CMK (cell line): ENCODE measurements at regions not wholly inside any gene's neighbourhood (a gene's known extent, or its start where the extent isn't known, plus 50 kb on each side); places are given as distances from the start of the nearest gene placed in this dataset.

Experiments
- DNase-seq: peaks from one replicate; pipeline ENCODE4 v3.0.0-alpha.2; 2010; ENCODE audit warnings: low read depth

DNA sequence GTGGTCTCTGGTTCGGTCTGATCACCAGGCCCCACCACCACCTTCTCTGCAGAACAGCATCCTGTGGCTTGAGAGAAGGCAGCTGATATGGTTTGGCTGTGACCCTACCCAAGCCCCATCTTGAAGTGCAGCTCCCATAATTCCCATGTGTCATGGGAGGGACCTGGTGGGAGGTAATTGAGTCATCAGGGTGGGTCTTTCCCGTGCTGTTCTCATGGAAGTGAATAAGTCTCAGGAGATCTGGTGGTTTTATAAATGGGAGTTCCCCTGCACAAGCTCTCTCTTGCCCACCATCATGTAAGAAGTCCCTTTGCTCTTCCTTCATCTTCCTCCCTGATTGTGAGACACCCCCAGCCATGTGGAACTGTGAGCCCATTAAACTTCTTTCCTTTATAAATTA, 352.3 kb upstream of the CDH5 start:
- no peak for DNase-seq

DNA sequence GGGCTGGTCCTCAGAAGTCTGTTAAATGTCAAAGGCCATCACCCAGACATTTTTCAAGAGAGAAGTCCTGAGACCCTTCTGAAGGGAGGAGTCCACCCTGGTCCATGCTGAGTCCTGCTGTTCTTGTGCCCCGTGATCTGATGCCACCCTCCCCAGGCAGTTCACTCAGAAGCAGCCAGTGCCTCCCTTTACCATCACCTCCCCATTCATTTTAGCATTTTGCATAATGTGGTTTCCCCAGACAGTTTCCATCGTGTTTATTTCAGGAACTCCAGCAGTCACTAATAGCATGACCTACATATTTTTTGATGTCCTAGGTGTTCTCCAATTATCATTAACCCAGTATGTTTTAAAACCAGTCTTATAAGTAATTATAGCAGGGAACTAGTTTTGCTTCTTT, 353.0 kb upstream of the CDH5 start:
- no peak for DNase-seq

DNA sequence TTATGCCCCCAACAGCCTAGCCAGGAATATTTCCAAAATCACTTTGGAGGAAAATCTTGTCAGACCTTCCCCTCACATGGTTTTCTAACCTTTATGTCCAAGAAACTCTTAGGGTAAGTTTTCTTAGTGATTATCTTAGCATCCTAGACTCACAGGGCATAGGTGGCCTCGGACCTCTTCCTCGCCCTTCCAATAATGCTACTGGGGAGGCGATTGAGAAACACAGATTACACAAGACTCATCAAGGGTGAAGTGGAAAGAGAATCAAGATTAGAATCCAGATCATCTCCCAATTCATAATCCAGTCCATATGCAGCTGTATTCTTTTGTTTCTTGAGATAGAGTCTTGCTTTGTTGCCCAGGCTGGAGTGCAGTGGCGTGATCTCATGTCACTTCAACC, 358.4 kb upstream of the CDH5 start:
- no peak for DNase-seq

DNA sequence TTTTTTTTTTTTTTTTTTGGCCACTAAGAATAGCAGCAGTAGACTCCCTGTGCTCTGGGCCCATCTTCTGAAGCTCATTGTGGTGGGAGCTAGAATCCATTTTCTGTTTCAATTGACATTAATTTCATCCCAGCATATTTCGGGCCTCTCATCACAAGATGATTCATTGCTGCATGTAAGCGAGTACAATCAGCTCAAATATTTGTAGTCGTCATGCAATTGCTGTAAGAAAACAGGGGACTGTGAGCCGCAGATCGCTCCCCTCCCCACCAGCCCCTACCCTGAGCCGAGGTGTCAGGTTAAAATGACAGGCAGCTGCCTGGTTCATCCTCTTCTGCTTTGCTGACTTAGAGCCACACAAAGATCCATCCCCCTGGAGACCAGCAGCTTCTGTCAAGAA, 358.8 kb upstream of the CDH5 start:
- no peak for DNase-seq

DNA sequence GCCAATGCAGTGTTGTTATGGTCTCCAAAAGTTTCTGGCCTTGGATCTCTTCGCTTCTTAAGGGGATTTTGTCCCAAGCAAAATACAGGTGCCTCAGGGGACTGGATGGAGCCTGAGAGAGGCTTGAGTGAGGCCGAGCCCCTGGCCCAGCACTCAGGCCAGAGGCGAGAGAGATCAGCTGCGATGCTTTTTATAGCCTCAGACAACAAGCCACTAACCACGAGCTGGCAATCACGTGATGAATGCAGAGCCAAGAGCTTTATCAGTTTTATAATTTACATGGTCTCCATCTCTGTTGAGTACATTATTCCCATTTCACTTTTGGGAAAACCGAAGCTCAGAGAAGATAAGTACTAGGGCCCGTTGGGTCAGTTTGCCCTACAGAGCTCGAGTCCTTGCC, 360.0 kb upstream of the CDH5 start:
- DNase-seq, result no peak

DNA sequence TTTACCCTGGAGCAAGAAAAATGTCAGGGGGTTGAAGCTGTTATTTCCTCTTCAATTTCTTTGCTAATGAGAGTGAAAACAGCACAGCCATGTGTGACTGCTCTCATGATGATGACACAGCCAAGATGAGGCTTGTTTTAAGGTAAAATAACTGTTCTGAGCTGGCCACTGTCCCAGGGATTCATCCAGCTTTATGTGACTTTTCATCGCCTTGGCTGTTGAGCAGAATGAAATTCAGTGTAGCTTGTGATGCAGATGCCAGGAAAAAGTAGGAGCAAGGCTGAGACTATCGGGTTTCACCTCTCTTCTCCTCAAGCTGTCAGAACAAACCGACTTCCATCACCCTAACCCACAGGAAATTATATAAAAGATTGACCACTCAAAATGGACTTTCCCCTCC, 361.8 kb upstream of the CDH5 start:
- DNase-seq, result no peak

DNA sequence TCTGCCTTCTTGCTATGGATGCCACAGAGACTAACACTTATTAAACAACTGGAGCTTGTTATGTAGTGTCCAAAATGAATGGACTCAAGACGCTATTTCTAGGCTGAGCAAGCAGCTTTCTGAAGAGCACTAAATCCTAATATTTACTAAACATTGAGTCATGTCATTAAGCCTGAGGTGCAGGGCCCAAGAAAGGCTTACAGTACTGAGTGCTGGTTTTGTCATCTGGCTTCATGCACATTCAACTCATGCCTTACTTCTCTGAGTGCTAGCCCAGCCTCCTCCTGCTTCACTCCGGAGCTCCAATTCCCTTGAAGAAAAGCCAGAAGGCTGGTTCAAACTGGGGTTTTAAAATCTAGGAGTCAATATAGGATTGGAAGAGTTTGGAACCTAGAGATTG, 363.3 kb upstream of the CDH5 start:
- no peak for DNase-seq

DNA sequence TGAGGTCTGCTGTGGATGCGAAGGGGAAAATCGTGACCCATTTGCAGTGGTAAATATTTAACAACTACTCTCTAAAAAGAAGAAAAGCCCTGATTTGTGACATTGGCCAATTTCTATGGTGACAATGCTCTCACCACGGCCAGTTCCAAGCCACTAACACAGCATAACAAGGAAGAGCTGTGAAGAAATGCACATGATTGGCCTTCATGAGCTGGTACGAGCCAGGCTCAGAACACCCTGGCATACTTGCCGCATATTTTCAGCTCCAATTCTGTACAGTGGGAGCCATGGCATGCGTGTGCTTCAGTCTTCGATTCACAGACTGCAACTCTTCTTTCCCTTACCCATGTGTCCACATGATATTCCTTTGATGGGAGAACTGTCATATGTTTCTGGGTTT, 363.9 kb upstream of the CDH5 start:
- no peak for DNase-seq

DNA sequence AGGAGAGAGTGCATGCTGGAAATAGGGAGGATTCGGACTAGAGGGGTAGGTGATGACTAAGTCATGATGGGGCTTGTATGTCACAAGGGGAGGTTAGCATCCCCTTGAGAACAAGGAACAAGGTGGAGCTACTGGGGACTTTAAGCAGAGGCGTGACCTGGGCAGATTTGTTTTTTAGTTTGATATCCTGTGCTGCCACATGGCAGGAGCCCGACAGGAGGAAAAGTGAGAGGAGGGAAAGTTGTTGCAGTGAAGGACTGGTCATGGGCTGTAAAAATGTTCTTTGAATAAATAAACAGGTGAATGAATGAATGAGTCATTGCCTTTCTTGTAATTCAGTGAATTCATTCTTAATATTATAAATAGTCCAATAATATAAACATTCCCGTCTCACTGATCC, 365.1 kb upstream of the CDH5 start:
- DNase-seq, result no peak

DNA sequence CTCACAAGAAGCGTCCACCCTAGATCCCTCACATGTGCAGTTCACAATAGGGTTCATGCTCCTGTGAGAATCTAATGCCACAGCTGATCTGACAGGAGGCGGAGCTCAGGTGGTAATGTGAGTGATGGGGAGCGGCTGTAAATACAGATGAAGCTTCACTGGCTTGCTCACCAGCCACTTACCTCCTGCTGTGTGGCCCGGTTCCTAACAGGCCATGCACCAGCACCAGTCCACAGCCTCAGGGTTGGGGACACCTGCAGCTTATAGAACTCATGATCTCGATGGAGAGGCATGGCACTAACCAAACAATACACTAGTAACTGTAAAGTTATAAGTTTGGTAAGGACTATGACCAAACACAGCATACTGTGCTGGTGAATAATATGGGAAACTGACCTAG, 368.0 kb upstream of the CDH5 start:
- no peak for DNase-seq

DNA sequence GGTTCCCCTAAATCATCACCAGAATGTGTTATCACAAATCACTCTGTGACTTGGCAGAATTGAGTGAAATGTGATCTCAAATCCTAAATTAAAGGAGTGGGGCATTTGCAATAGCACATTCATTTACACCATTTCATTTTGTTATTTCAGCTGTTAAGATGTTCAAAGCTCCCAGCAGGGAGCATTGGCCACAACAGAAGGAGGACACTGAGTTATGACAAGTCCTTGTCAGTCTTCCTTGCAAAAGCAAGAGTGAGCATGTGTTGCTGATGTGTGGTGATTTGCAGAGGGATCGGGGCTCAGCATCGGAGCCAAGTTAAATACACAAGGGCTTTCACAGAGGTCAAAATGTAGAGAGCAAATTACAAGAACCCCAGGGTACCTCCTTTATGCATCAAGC, 372.2 kb upstream of the CDH5 start:
- no peak for DNase-seq

DNA sequence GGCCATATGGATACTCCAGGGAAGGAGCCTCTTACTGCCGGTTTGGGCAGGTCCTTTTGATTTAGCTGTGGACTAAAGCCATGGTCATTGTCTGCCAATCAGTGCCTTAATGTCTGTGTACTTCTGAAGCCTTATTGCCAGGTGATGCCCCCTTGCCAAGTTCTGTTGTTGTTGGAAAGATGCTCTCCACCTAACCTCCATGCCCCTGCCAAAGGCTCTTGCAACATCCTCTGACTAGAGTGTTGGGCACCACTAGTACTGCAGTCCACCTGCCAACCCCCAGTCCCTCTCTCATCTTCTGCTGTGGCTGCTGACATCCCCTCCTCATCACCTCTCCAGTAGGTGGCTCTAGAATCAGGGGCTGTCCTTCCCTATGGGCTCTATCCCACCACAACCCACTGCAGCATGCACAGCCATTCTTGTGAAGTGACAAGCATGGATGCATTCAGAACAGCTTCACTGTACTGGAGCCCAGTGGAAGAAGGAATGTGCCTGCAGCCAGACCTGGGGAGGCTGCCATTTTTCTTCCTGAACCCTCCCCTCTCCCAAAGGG, 375.3 kb upstream of the CDH5 start:
- no peak for DNase-seq

DNA sequence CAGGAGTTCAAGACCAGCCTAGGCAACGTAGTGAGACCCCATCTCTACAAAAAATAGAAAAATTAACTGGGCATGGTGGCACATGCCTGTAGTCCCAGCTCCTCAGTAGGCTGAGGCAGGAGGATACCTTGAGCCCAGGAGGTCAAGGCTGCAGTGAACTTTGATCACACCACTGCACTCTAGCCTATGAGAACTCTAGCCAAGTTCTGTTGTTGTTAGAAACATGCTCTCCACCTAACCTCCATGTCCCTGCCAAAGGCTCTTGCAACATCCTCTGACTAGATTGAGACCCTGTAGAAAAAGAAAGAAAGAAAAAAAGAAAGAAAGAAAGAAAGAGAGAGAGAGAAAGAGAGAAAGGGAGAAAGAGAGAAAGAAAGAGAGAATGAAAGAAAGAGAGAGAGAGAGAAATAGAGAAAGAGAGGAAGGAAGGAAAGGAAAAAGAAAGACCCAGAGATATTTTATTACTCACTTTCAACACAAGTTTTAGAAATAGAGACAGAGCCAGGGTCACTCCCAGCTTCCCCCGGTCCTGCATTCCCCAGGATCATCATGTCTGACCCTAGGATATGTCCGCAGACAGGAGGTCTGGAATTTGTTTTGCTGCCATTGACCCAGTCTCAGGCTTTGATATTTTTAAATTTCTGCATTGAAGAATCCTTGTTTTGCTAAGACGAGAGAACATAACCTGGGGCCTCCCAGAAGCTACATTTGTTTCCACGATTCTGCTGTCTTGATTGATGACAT, 376.5 kb upstream of the CDH5 start:
- no peak for DNase-seq

DNA sequence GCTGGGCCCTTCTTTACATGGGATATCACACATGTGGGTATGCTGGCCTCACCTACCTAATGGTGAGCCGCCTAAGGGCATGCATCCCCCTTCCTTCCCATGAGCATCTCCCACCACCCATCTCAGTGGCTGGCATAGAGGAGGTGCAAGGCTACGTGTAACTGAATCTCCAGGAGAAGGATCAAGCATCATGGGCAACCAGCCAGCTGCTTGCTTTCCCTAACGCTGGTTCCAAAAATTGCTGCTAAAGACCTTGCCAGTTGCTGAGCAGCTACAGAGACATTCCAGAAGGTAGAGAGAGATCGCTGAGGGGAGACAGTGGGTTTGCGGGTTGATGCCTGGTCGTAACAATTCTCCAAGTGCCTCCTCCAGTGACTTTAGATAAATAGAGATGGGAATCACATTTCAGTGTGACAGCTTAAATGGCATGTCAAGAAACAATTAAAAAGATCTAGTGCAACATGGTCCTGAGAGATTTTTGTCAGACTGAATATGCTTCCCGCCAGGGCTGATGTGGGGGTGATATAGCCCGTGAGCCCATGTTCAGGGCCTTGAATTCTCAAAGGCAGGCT, 378.4 kb upstream of the CDH5 start:
- DNase-seq, result no peak

DNA sequence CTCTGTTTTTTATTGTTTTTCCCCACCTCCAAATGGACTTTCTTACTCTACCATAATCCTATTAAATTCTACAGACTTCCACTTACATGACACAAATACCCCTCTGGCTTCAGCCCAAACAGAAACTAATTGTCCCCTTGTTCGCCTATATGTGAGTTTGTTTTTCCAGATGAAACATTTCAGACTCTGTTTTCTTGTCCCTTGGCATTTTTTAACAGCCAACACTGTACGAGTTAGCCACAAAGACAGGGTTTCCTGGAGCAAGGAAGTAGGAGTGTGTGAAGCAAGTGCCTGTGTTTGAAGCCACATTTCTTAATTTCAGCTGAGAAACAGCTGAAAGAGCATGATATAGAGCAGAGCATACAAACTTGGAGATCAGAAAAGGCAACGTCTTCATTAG, 382.2 kb upstream of the CDH5 start:
- no peak for DNase-seq

DNA sequence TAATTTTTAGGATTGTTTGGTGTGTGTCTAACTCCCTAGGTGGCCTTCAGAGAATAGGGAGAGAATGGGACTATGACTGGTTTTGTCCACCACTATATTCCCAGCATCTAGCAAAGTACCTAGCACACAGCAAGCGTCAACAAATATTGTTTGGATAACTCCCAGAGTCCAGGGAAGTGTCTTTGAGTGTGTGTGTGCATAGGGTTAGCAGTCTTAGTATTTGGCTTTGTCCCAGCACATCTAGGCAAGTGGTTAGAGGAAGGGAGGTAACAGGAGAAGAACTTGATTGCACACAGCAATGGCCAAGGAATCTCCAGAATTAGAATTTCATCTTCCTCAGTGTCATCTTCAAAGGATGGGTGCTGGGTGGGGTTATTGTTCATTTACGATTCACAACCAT, 385.4 kb upstream of the CDH5 start:
- DNase-seq, result no peak

DNA sequence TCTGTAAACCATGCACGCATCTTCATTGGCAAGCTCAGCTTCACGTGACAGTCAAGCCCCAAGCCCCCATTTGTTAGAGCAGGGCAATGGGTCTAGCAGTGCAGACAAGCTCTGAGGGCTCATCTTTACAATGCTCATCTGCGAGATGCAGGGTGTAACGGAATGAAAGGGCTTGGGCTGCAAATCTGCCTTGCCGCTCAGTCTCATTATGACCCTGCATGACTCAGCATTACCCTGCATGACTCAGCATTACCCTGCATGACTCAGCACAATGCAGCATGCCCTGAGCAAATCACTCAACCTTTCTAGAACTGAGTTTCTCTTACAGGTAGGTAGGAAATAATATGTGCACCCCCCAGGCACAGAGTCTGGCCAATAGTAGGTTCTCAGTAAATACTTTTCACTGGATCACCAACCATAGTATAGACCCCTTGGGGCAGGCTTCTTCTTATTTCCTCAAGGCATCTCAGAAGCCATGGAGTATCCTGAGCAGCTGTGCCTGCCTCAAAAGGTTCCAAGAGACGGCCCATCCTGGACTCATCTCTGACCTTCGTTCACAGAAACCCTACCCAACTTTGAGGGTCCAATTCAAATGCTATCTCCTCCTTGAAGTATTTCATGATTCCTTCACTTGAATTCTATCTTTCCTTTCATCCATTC, 391.3 kb upstream of the CDH5 start:
- DNase-seq, result no peak

DNA sequence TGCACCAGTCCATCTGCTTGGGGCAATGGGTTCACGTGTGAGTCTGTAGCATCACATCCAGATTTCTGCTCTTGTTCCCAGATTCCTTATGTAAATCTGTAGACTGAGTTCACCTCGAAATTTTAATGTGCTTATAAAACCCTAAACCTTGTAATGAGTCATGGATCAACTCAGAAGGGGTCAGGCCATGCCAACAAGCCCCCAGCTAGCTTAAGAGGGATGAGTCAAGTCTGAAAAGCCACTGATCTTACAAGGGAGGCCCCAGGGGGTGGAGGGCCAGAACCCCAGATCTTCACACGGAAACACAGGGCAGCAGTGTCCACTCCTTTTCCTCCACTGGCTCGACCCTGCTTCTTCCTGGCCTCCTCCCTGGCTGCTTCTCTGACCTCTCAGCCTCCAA, 399.1 kb upstream of the CDH5 start:
- no peak for DNase-seq

DNA sequence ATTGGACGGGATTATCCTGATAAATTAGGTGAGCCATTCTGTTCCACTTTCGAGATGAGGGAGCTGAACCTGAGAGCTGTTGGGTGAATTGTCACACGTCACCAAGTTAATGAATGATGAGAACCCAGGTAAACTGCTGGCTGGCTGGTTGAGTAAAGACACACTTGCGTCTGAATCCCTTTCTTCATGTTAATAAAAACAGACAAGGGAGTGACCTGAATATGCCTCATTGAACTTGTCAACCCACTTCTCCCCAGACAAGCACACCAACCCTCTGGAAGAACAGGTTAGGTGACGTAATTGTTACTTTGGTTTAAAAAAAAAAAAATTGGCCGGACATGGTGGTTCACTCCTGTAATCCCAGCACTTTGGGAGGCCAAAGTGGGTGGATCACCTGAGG, 400.9 kb upstream of the CDH5 start:
- no peak for DNase-seq

DNA sequence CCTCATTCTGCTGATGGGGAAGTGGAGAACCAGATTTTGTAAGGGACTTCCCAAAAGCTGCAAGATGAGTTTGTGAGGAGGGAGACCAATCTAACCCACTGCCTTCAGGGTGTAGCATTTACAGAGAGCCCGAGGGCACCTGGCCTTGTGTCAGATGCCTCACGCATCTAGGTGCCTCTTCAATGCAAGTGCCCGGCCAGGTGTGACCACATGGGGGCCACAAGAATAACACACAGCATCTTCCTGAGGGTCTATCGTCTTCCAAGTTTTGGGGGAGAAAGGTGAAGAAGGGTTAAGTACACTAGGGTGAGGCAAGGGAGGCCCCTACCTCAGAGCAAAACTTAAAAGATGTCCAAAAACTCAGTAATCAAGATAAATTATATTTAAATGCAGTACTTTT, 401.7 kb upstream of the CDH5 start:
- no peak for DNase-seq

DNA sequence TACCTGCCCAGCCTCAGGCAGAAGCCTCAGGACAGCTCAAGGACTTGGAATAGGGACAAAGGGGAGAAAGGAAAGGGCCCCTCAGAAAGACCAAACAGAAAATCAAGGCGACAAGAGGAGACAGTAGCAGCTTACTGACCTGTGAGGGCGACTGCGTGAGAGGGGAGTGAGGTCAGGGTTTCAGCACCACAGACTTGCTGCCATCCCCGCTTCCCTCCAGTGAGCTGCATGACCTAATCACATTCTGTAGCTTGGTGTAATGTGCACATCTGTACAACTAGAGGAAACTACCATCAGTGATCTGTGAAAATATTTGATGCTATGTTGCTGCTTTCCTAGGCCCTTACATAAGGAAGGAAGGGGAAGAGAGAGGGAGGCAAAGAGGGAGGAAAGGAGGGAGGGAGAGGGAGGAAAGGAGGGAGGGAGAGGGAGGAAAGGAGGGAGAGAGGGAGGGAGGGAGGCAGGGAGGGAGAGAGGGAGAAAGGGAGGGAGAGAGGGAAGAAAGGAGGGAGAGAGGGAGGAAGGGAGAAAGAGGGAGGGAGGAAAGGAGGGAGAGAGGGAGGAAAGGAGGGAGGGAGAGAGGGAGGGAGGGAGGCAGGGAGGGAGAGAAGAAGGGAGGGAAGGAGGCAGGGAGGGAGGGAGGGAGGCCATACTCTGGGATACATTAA, 404.9 kb upstream of the CDH5 start:
- no peak for DNase-seq

DNA sequence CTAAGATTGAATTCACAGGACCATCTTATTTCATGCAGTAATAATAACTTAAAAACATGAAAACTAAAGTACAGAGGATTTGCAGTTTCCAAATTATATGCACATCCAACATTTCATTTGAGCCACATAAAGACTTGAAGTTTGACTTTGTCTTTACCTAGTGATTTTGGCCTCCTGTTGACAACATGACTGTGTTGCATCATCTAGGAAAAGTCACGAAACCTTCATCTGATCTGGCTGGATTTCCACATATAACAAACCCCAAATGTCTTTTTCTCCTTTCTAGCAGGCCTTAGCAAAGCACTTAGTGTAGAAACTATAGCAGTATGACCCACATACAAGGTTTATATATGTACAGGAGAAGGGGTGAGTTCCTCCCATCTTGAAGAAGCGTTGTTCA, 406.5 kb upstream of the CDH5 start:
- DNase-seq, result no peak

DNA sequence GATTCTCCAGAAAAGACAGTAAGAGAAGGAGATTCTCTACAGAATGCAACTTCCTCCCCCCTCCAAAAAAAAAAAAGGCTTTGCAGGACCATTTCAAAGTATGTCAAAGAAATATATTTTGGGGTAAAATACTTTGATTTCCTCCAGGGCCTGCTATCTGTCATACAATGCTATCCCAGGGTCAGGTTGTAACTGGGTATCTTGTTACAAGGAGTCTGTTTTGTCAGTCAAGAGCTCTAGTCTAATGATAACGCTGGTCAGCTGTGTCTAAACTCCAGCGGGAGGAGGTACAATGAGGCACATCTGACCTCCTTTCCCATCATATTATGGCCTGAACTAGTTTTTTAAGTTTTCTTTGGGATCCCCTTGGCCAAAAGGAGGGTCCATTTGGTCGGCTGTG, 408.4 kb upstream of the CDH5 start:
- DNase-seq, result no peak
